PC-3 (cell line): ENCODE measurements at regions not wholly inside any gene's neighbourhood (a gene's known extent, or its start where the extent isn't known, plus 50 kb on each side); places are given as distances from the start of the nearest gene placed in this dataset.

Experiments used
- ATAC-seq: fragments of 200-7000 bp; cut with Tn5 transposase; 2 replicates; pipeline ENCODE4 v1.9.1; 2020; ENCODE audit warnings: mild to moderate bottlenecking, moderate library complexity
- BruUV-seq: library from RNA; stranded (reverse); fragments of 400-500 nt; replicated peaks from 2 replicates; lab custom pipeline; 2021; lab: Mats Ljungman, UMichigan
- CTCF ChIA-PET: fragments of 300-600 bp; sonication (Branson Sonifier 250); formaldehyde crosslinking; loops from one replicate; lab custom pipeline; 2022; ENCODE audit warnings: antibody characterized with exemption; lab: Charles Lee
- POLR2A ChIA-PET: fragments of 300-600 bp; sonication (Branson Sonifier 250); formaldehyde crosslinking; loops from one replicate; lab custom pipeline; 2022; ENCODE audit warnings: antibody characterized with exemption; ENCODE audit not compliant: unreplicated experiment; lab: Charles Lee
- DNase-seq: peaks from one replicate; pipeline ENCODE4 v3.0.0-alpha.2; 2015
- H2AFZ ChIP-seq: fragments of 300-600 bp; sonication (generic); 2 replicates; pipeline ENCODE4 v1.6.0; 2016; ENCODE audit warnings: antibody characterized with exemption, low read length
- H3F3A ChIP-seq: fragments of 300-600 bp; sonication (generic); one replicate; pipeline ENCODE4 v1.6.0; 2017; ENCODE audit warnings: antibody characterized with exemption, low read length, control low read depth, mild to moderate bottlenecking; ENCODE audit not compliant: unreplicated experiment
- H3K27ac ChIP-seq: fragments of 300-600 bp; sonication (generic); 2 replicates; pipeline ENCODE4 v1.5.1; 2016; ENCODE audit warnings: mild to moderate bottlenecking, low read length
- H3K27me3 ChIP-seq: fragments of 300-600 bp; sonication (generic); 2 replicates; pipeline ENCODE4 v1.6.1; 2016; ENCODE audit warnings: low read length, mixed read lengths
- H3K36me3 ChIP-seq: fragments of 300-600 bp; sonication (generic); 2 replicates; pipeline ENCODE4 v1.6.1; 2016; ENCODE audit warnings: low read depth, mixed run types, low read length, mixed read lengths
- H3K4me1 ChIP-seq: fragments of 300-600 bp; sonication (generic); 2 replicates; pipeline ENCODE4 v1.5.1; 2016; ENCODE audit warnings: low read length; ENCODE audit not compliant: insufficient read depth
- H3K4me2 ChIP-seq: fragments of 300-600 bp; sonication (generic); 2 replicates; pipeline ENCODE4 v1.6.0; 2016; ENCODE audit warnings: low read length
- H3K4me3 ChIP-seq: fragments of 300-600 bp; sonication (generic); 2 replicates; pipeline ENCODE4 v1.5.1; 2016; ENCODE audit warnings: mild to moderate bottlenecking, low read length, mixed read lengths
- H3K79me2 ChIP-seq: fragments of 300-600 bp; sonication (generic); 2 replicates; pipeline ENCODE4 v1.6.1; 2017; ENCODE audit warnings: low read length, mixed read lengths
- H3K9ac ChIP-seq: fragments of 300-600 bp; sonication (generic); 2 replicates; pipeline ENCODE4 v1.6.0; 2016; ENCODE audit warnings: mild to moderate bottlenecking, low read length
- H3K9me2 ChIP-seq: fragments of 300-600 bp; sonication (generic); replicated peaks from 2 replicates; pipeline ENCODE4 v1.6.1; 2016; ENCODE audit warnings: mixed run types, low read length, mixed read lengths
- H3K9me3 ChIP-seq: fragments of 300-600 bp; sonication (generic); 2 replicates; pipeline ENCODE4 v1.6.1; 2016; ENCODE audit warnings: low read length, mixed read lengths
- H4K20me1 ChIP-seq: fragments of 300-600 bp; sonication (generic); 2 replicates; pipeline ENCODE4 v1.6.1; 2016; ENCODE audit warnings: low read length, mixed read lengths
- EZH2 ChIP-seq: fragments of 300-600 bp; sonication (generic); IDR thresholded peaks from one replicate; pipeline ENCODE4 v1.6.1; 2017; ENCODE audit warnings: antibody characterized with exemption, mild to moderate bottlenecking, low read length; ENCODE audit not compliant: unreplicated experiment
- EZH2phosphoT487 ChIP-seq: fragments of 300-600 bp; sonication (generic); IDR thresholded peaks from 2 replicates; pipeline ENCODE4 v1.6.1; 2018; ENCODE audit warnings: mild to moderate bottlenecking, antibody characterized with exemption, low read length, borderline replicate concordance
- intact Hi-C: fragments of 100-400 bp; cut with micrococcal nuclease; formaldehyde crosslinking; loops from 2 replicates; pipeline ENCODE4 v1.9.0; 2023
- TF ChIP-seq, protein P1 (sequence below): fragments of 300-600 bp; sonication (generic); conservative IDR thresholded peaks from 2 replicates; pipeline ENCODE4 v1.5.1; 2017; ENCODE audit warnings: antibody characterized with exemption, low read depth, mild to moderate bottlenecking, low read length

GRCh38 chr18:67359873-67360838 is 156.4 kb downstream of the DSEL start:
- H3K27ac ChIP-seq: peak overlapping the region; percentile 58
- no peaks in the 10 kb centered on the region for H4K20me1 ChIP-seq
- H3K4me1 ChIP-seq: peaks cover 14% of the 10 kb centered on the region
- H3K9me2 ChIP-seq: no peaks in the 10 kb centered on the region
- DNase-seq: peak; percentile 93
- no peaks in the 10 kb centered on the region for H3K79me2 ChIP-seq
- no peaks in the 10 kb centered on the region for H3K27me3 ChIP-seq
- peak; percentile 99 for ATAC-seq
- POLR2A ChIA-PET: interaction anchor here (0.5 to 0.6 kb wide), 2 partner anchors 122 to 903 kb away, joined by 3 read pairs; no protein-coding TSS in a partner anchor
- peak overlapping the region; percentile 63 for H3K4me3 ChIP-seq
- H3K9me3 ChIP-seq: no peaks in the 10 kb centered on the region
- BruUV-seq: no TSS peak
- intact Hi-C loops: loop anchor here (2.0 kb wide), 1 partner anchor 69 kb away; no protein-coding TSS in a partner anchor
- H3K4me2 ChIP-seq: peak overlapping the region; percentile 83
- H3K9ac ChIP-seq: peak overlapping the region; percentile 21
- CTCF ChIA-PET: no interaction called here
- H3F3A ChIP-seq: peaks cover 4% of the 10 kb centered on the region
- H3K36me3 ChIP-seq: no peaks in the 10 kb centered on the region
- peak overlapping the region; percentile 82 for H2AFZ ChIP-seq
- TF ChIP-seq EZH2 (no peak), EZH2phosphoT487 (no peak)
- TF ChIP-seq, protein P1, sequence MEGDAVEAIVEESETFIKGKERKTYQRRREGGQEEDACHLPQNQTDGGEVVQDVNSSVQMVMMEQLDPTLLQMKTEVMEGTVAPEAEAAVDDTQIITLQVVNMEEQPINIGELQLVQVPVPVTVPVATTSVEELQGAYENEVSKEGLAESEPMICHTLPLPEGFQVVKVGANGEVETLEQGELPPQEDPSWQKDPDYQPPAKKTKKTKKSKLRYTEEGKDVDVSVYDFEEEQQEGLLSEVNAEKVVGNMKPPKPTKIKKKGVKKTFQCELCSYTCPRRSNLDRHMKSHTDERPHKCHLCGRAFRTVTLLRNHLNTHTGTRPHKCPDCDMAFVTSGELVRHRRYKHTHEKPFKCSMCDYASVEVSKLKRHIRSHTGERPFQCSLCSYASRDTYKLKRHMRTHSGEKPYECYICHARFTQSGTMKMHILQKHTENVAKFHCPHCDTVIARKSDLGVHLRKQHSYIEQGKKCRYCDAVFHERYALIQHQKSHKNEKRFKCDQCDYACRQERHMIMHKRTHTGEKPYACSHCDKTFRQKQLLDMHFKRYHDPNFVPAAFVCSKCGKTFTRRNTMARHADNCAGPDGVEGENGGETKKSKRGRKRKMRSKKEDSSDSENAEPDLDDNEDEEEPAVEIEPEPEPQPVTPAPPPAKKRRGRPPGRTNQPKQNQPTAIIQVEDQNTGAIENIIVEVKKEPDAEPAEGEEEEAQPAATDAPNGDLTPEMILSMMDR: no peak

DNA sequence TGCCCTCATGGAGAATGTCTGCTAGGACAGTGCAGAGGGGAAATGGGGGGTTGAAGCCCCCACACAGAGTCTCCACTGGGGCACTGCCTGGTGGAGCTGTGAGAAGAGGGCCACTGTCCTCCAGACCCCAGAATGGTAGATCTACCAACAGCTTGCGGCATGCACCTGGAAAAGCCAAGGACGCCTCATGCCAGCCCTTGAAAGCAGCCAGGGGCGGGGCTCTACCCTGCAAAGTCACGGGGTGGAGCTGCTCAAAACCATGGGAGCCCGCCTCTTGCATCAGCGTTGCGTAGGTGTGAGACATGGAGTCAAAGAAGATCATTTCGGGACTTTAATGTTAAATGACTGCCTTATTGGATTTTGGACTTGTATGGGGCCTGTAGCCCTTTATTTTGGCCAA is 157.6 kb downstream of the DSEL start:
- CTCF ChIA-PET: no interaction called here

More for the DNA sequence above, 157.6 kb downstream of the DSEL start:
- no TSS peak for BruUV-seq
- ATAC-seq (no peak), DNase-seq (no peak)
- Histone ChIP-seq H3K79me2 (no peaks in the 10 kb centered on the region), H3K9me2 (no peaks in the 10 kb centered on the region), H3K4me2 (no peak overlapping the region), H3K9ac (no peak overlapping the region), H4K20me1 (no peaks in the 10 kb centered on the region), H3F3A (peaks cover 4% of the 10 kb centered on the region), H2AFZ (no peak overlapping the region), H3K4me3 (no peak overlapping the region), H3K36me3 (no peaks in the 10 kb centered on the region), H3K27me3 (no peaks in the 10 kb centered on the region), H3K9me3 (no peaks in the 10 kb centered on the region), H3K4me1 (peaks cover 14% of the 10 kb centered on the region), H3K27ac (no peak overlapping the region)
- TF ChIP-seq EZH2: no peak
- no peak for TF ChIP-seq EZH2phosphoT487
- TF ChIP-seq, protein P1: no peak
- intact Hi-C loops: no loop called here
- POLR2A ChIA-PET: no interaction called here
